ENCODE measurements at regions not wholly inside any gene's neighbourhood (a gene's known extent, or its start where the extent isn't known, plus 50 kb on each side); places are given as distances from the start of the nearest gene placed in this dataset.

- H3K9me2 ChIP-seq (ENCODE audit: insufficient read depth), result no peaks in the 10 kb centered on the region
- peaks cover 9% of the 10 kb centered on the region for H3K27me3 Mint-ChIP-seq (ENCODE audit: insufficient read depth, low read depth, poor library complexity)
- TF ChIP-seq NANOG (IDR thresholded peaks at IDR 0.05; ENCODE audit: borderline replicate concordance), result no peak
- TF ChIP-seq JUNB (IDR thresholded peaks at IDR 0.05; ENCODE audit: unreplicated experiment), result no peak
- no peak for TF ChIP-seq CTCF (conservative IDR thresholded peaks at IDR 0.05; ENCODE audit: low read depth in 2 of 2)
- TF ChIP-seq ETS1 (IDR thresholded peaks at IDR 0.05), result no peak
- no peak for TF ChIP-seq ZNF331 (CRISPR knock-in tag; IDR thresholded peaks at IDR 0.05; ENCODE audit: low read depth)
- TF ChIP-seq STAT1 (IDR thresholded peaks at IDR 0.05; ENCODE audit: unreplicated experiment), result no peak
- no peak for TF ChIP-seq REST (IDR thresholded peaks at IDR 0.05; ENCODE audit: unreplicated experiment)
- TF ChIP-seq CREB1 (CRISPR knock-in tag; IDR thresholded peaks at IDR 0.05; ENCODE audit: low read depth), result no peak
- no peak for TF ChIP-seq EZH2phosphoT487 (IDR thresholded peaks at IDR 0.05; ENCODE audit: unreplicated experiment)
- TF ChIP-seq POLR2AphosphoS5 (IDR thresholded peaks at IDR 0.05; ENCODE audit: low read depth), result no peak
- TF ChIP-seq ZNF114 (CRISPR knock-in tag; IDR thresholded peaks at IDR 0.05), result no peak
- no peak for TF ChIP-seq ZNF462 (CRISPR knock-in tag; IDR thresholded peaks at IDR 0.05)
- TF ChIP-seq EZH2 (IDR thresholded peaks at IDR 0.05; ENCODE audit: low read depth, unreplicated experiment), result no peak
- H3K4me1 Mint-ChIP-seq, result peaks cover 21% of the 10 kb centered on the region
- peaks cover 21% of the 10 kb centered on the region for H3K27me3 ChIP-seq (ENCODE audit: insufficient read depth)
- H3K4me3 Mint-ChIP-seq, result no peak overlapping the region
- H3K79me2 ChIP-seq (replicated peaks; ENCODE audit: insufficient read depth), result no peaks in the 10 kb centered on the region
- no peak overlapping the region for H2AFZ ChIP-seq
- no peaks in the 10 kb centered on the region for H4K20me1 ChIP-seq (replicated peaks; ENCODE audit: insufficient read depth)
- peaks cover 11% of the 10 kb centered on the region for H3K4me1 ChIP-seq (ENCODE audit: insufficient read depth)
- no peak overlapping the region for H3K27ac Mint-ChIP-seq
- no peak overlapping the region for H3K4me2 ChIP-seq
- H3K4me3 ChIP-seq, result no peak overlapping the region
- no peak overlapping the region for H3K27ac ChIP-seq (ENCODE audit: low read depth)
- DNase-seq (ENCODE audit: low spot score) (no peak), ATAC-seq (no peak)
- no peaks in the 10 kb centered on the region for H3K36me3 ChIP-seq (ENCODE audit: insufficient read depth)
- no peaks in the 10 kb centered on the region for H3K9me3 Mint-ChIP-seq
- no peaks in the 10 kb centered on the region for H3K36me3 Mint-ChIP-seq (ENCODE audit: low read depth)
- H3F3A ChIP-seq (replicated peaks; ENCODE audit: low read depth), result 0 out of 2 replicates have a peak, but pooled peaks cover 7% of the 10 kb centered on the region
Observed at GRCh38 chr1:38563942-38564735, 295.4 kb downstream of the RRAGC start.

All from GM23338 (cell line).